ENCODE measurements at regions not wholly inside any gene's neighbourhood (a gene's known extent, or its start where the extent isn't known, plus 50 kb on each side); places are given as distances from the start of the nearest gene placed in this dataset.

DNA sequence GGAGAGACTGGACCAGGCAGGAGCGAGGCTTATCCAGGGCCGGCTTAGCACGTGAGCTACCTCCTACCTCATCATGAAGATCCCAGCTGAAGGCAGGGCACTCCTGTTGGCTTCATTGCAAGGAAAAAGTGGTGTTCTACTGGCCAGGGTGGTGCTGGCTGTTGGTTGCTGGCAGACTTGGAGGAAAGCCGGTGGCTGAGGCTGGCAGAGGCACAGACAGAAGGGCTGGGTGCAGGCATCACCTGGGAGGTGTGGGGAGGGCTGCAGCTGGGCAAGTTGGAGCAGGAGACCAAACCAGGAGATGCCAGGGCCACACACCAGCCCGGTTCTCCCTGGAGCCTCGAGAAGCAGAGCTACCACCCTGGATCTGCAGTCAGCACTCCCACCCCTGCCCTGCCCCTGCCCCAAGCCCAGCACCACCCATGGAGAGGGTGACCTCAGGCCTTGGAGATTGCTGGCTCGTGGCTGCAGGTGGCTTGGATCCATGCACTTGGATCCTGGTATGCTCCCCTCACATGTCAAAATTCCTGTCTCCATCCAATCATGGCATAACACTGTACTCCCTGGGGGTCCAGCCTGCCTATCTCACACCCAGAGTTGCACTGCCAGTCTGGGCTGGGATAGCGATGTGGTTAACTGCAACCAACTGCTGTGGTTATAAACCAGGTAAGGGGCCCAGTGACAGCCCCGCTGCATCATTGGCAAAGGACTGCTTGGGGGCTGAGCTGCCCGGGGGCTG, 49.7 kb downstream of the GLI2 start:
- DNase-seq, result no peak

- DNase-seq, result no peak
These were observed 50.6 kb downstream of the GLI2 start for GRCh38 chr2:120786038-120786960.

DNA sequence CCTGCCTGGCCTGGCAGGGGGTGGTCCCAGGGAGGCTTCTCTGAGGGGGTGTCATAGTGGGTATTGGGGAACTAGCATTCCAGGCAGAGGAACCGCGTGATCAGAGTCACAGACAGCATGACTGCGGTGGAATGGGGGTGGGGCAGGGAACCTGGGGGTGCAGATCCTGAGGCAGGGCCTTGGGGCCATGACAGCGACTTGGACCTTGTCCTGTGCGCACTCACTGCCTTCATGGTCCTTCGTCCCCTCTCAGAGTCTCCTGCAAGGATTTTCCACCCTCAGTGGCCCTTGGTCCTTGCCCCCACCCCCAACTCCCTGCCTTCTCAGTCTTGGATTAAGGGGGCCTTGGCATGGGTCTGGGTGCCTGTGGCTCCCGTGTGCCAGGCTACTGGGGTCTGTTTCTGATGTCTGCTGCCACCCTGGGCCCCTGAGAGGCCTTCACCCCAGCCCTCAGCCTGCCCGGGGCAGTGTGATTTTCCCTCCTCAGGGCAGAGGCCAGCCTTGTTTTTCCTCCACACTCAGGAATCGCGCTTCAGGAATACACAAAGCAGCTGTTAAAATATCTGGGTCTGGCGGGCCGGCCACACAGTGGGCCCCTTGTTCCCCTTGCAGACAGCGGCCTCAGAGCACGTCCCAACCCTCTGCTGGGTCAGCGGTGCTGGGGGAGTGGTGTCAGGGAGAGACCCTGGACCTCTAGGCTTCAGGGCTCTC, 51.6 kb downstream of the GLI2 start:
- DNase-seq, result no peak

- no peak for DNase-seq
These were observed 52.4 kb downstream of the GLI2 start for GRCh38 chr2:120787822-120788700.

DNA sequence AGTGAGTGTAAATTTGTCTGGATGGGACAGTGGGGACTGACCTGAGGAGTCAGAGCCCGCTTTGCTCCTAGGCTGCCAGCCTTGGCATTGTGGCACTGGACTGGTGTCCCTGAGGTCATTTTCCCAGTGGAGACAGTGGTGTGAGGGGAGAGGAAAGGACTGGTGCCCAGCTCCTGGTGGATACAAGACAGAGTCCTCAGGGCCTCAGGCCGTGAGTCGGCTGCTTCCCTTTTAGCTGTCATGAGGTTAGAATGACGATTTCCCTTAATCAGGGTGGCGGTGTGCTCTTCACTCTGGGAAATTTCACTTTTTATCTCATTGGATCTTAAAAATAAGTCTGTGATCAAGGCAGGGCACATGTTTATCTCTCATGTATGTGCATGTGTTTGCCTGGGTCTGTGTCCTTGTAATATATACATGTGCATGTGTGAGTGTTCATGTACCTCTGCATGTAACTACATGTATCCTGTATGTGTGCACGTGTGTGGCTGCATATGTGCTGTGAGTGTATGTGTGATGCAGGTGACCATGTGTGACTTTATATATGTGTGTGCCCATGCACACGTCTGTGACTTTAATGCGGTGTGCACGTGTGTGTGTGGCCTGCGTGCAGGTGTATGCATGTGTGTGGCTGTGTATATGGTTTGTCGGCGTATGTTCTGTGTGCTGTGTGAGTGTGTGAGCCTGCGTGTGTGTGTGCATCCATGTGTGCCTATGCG, 55.7 kb downstream of the GLI2 start:
- DNase-seq, result no peak

DNA sequence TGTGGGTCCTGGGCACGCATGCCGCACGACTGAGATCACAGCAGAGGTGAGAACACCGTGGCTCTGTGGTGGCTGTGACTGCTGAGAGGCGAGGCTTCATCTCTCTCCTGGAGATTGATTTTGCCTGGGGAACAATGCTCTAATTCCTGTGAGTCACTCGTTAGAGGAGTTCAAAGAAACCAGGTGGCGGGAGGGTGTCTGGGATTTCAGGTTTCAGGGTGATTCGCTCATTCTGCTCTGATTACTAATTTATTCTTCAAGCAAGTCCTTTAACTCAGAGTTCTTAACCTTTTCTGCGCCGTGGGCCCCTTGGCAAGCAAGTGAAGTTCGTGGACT, 56.3 kb downstream of the GLI2 start:
- no peak for DNase-seq

DNA sequence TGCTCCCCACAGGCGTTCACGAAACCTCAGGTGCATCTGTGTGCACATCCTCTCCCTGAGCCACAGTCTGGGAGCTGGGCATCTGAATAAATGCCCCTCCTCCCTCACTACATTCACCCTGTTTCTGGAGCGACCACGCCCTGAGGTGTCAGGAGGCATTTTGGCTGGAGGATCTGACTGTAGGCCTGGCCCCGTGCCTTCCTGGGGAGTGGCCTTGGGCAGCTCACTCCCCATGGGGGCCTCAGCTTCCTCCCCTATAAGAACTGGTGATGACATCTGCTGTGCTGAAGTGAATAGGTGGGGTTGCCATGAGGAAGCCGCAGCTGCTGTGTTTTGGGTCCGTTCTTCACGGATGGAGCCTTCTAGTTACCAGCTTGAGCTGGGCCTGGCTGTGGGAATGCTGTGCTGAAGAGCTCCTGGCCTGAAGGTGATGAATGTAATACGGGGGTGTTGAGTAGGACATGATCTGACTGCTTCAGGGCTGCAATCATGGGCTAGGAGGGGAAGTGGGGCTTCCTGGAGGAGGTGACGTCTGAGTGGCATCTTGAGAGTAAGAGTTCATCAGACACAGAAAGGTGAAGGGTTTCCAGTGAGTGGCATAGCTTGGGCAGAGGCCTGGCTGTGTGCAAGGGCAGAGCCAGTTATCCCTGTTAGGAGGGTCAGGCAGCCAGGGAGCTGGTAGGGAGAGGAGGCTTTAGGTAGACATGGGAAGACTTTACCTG, 58.2 kb downstream of the GLI2 start:
- no peak for DNase-seq

DNA sequence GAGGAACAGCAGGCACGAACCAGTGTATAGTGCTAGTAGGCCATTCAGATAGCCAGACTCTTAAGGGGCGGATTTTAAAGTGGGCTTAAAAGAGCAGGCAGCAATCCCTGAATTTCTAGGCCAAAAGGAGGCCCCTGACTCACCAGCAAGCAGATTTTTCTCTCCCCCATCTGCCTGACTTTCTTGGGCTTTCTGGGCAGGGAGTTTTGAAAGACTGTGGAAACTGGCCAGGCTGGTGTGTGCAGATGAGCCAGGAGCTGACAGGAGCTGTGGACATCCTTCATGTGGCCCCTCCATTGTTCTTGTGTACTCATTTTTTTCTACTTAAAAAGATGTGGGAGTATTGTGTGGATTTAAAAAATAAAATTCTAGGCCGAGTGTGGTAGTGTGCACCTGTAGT, 59.0 kb downstream of the GLI2 start:
- DNase-seq, result no peak

GRCh38 chr2:120796094-120796493, 60.4 kb downstream of the GLI2 start:
- no peak for DNase-seq

DNA sequence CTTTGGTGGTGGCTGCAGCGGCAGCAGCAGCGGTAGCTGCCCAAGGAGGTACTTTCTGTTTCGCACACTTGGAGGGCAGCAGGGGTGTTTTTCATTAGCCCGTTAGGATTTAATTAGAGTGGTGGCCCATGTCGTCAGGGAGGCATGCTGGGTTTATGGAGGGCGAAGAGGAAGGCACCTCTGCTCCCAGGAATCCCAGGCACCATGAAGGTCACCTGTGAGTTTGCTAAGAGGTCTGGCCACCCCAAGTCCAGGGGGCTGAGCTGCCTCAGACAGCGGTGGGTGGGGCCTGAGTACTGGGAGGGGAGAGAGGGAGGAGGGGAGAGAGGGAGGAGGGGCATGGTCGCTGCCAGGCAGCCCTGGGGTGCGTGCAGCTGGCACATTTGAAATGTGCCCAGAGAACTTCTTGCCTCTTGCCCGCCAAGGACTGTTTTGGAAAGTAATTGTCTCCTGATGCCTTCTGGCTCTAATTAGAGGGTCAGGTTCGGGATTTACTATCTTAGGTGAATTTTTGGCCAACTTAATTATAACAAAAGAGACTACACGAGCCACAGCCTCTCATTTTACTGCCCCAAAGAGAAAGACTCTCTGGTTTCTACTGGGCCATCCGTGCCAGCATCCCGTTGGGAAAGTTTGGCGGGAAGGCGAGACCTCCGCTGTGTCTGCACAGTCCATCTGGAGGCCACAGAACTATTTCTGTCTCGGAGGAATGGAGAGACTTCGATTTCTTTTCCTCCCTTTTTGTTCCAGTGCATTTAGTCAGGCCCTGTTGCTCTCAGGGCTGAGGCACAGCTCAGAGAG, 62.0 kb downstream of the GLI2 start:
- DNase-seq, result no peak

- DNase-seq, result no peak
These were observed 63.0 kb downstream of the GLI2 start for GRCh38 chr2:120798567-120799247.

- no peak for DNase-seq
These were observed 66.5 kb downstream of the GLI2 start for GRCh38 chr2:120802158-120802557.

DNA sequence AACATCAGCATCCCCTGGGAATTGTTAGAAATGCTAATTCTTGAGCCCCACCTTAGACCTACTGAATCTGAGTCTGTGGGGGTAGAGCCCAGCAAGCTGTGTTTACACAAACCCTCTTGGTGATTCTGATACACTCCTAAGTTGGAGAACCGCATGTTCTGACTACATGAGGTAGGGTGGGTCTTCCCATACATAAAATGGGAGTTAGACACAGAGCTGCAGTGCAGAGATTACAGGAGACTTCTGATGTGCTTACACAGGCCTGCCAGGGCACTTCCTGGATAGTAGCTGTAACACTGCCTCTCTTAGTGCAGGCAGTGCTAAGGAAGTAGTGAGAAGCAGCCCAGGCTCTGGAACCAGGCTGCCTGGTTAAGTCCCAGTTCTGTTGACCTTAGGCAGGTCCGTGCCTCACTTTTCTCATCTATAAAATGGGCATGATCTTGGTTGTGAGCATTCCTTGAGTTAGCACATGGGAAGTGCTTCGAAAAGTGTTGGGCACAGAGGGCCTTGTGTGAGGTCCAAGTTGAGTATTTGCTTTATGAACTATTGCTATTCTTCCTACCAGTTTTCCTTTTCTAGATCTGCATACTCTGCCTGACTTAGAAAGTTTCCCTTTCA, 67.3 kb downstream of the GLI2 start:
- DNase-seq, result no peak

DNA sequence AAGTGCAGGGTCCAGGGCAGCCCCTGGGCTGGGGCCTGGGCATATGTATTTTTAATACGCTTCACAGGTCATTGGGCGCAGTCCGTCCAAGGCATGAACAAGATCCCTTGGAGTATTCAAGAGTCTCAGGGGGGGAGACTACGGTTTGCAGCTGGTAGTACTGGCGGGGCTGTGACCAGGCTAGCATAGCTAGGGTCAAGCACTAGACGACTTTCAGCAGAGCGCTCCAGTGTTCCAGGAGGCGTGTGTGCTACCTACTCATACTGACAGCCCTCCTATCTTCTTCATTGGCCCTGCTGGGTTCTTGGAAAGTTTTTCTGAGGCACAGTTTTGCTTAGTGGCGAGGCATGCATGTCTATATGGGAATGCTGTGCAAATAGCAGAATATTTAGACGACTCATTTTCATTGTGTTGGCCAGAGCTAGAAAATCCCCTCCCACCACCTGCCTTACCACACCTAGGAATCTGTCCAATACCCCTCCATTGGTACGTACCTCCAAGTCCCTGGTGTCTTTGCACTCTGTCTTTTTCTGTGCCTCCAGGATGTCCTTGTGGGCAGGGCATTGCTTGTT, 68.2 kb downstream of the GLI2 start:
- DNase-seq, result no peak

DNA sequence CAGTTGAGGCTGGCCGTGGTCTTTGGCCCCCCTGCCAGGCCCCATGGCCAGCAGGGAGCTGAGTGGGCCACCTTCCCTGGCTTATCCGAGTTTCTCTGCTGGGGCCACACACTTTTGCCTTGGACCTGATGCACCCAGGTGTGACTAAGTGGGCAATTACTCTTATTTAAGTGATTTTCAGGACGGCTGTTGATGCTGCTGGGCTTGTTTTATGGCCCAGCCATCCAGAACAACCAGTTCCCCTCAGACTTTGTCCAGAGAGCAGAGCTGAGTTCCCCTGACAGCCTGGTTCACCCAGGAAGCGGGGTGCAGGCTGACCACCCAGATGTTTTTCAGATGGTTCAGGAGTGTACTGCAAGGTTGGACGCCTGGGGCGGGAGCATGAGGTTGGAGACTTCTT, 68.8 kb downstream of the GLI2 start:
- DNase-seq, result no peak

GRCh38 chr2:120805011-120805410, 69.3 kb downstream of the GLI2 start:
- no peak for DNase-seq

GRCh38 chr2:120805602-120806001, 69.9 kb downstream of the GLI2 start:
- no peak for DNase-seq

GRCh38 chr2:120807751-120808150, 72.1 kb downstream of the GLI2 start:
- no peak for DNase-seq

DNA sequence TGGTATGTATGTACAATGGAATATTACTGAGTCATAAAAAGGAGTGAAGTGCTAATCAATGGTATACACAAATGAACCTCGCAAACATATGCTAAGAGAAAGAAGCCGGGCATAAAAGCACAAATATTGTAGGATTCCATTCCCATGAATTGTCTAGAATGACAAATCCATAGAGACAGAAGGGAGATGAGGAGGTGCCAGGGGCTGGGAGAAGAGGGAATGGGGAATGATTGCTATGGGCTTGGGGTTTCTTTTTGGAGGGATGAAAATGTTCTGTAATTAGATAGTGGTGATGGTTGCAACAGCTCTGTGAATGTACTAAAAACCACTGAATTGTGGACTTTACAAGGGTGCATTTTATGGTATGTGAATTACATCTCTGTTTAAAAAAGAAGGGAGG, 73.5 kb downstream of the GLI2 start:
- no peak for DNase-seq
